Psoas muscle (tissue), 7 donors: ENCODE measurements at regions not wholly inside any gene's neighbourhood (a gene's known extent, or its start where the extent isn't known, plus 50 kb on each side); places are given as distances from the start of the nearest gene placed in this dataset.
"Not testable (repeated sequence)": the region's sequence is repeated elsewhere in the genome, so short reads cannot be mapped to it uniquely, and the experiment has no call there.

Experiments used
- ATAC-seq, 4 donors: fragments of 200-7000 bp; cut with Tn5 transposase; one replicate each; pipeline ENCODE4 v1.9.1; 2020; ENCODE audit warnings: moderate library complexity in 3 of 4, mild to moderate bottlenecking in 2 of 4
- DNase-seq, 2 donors: peaks; one replicate each; pipeline ENCODE4 v3.0.0-alpha.2; 2020
- H3K27ac ChIP-seq: fragments of 200-600 bp; one replicate; pipeline ENCODE4 v1.8.0; 2022
- H3K27me3 ChIP-seq, 3 donors: fragments of 200-600 bp in 1 of 3; one replicate each; pipeline versions ENCODE4 v1.6.1 to v1.8.0; 2013 to 2022; ENCODE audit warnings: low read length in 2 of 3, mild to moderate bottlenecking in 2 of 3, moderate library complexity in 1 of 3; ENCODE audit not compliant: insufficient read depth in 3 of 3
- H3K36me3 ChIP-seq, 2 donors: fragments of 200-600 bp in 1 of 2; one replicate each; pipeline versions ENCODE4 v1.6.1 to v1.8.0; 2013 to 2022; ENCODE audit warnings: low read depth in 1 of 2, mild to moderate bottlenecking in 1 of 2, moderate library complexity in 1 of 2; ENCODE audit not compliant: insufficient read depth in 1 of 2
- H3K4me1 ChIP-seq: fragments of 200-600 bp; one replicate; pipeline ENCODE4 v1.8.0; 2022
- H3K4me3 ChIP-seq: fragments of 200-600 bp; one replicate; pipeline ENCODE4 v1.8.0; 2022; ENCODE audit warnings: mild to moderate bottlenecking
- H3K9me3 ChIP-seq: fragments of 200-600 bp; one replicate; pipeline ENCODE4 v1.8.0; 2022
- WGBS, 3 donors: extraction: QIAGEN DNeasy Blood & Tissue Kit; methylation state at CpG; one replicate each; pipeline versions ENCODE4 v1.1.6 to v1.1.7; 2013; 5-methylcytosine and 5-hydroxymethylcytosine counted together
- intact Hi-C, 2 donors: fragments of 100-400 bp; cut with DNase I; formaldehyde crosslinking; loops; one replicate each; pipeline versions ENCODE4 v1.11.0 to v1.14.2; 2022
- TF ChIP-seq, protein P1 (sequence below): fragments of 200-600 bp; IDR thresholded peaks from one replicate; pipeline ENCODE4 v1.8.0; 2022; ENCODE audit warnings: antibody characterized with exemption
- donor health status: healthy with polysubstance abuse.
- donor health status: DM: no; HTN: no; CAD: no; lungs with moderate emphysema.
- donor health status: Bipolar disorder and iron deficiency.
- donor health status: healthy.
- donor health status: DM: yes; HTN: yes; CAD: no.
- donor health status: DM: no; HTN: no; CAD: no.
- donor health status: DM: yes; HTN: yes; CAD: no.

DNA sequence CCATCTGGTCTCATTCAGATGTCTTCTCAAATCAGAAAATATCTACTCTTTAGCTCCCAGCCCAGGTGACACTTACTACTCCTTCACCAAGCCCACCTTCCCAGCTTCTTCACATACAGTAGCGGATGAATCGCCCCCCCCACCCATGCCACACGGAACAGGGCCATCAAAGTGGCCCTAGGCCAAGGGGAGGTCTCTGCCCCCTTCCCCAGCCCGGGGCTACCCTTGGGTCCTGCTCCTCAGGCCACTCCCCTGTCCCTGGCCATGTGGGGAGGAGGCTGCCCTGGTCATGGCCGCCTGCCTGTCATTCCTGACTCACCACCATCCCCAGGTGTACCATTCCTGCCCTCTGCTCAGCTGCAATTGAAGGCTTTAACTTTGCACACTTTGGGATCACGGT, 142.8 kb downstream of the NECTIN1 start:
- no peaks in the 10 kb centered on the region for H3K9me3 ChIP-seq
- H3K36me3 ChIP-seq = no peaks in the 10 kb centered on the region
- DNase-seq (no peak), ATAC-seq (no peak)
- no peak overlapping the region for H3K27ac ChIP-seq
- H3K27me3 ChIP-seq = peaks cover 0 to 63% (median 6%) of the 10 kb centered on the region in 3 donors
- WGBS, 3 donors = 72 to 87% (median 79%) methylated on average over 5 to 6 of the region's 6 CpGs
- H3K4me3 ChIP-seq = no peak overlapping the region
- TF ChIP-seq, protein P1, sequence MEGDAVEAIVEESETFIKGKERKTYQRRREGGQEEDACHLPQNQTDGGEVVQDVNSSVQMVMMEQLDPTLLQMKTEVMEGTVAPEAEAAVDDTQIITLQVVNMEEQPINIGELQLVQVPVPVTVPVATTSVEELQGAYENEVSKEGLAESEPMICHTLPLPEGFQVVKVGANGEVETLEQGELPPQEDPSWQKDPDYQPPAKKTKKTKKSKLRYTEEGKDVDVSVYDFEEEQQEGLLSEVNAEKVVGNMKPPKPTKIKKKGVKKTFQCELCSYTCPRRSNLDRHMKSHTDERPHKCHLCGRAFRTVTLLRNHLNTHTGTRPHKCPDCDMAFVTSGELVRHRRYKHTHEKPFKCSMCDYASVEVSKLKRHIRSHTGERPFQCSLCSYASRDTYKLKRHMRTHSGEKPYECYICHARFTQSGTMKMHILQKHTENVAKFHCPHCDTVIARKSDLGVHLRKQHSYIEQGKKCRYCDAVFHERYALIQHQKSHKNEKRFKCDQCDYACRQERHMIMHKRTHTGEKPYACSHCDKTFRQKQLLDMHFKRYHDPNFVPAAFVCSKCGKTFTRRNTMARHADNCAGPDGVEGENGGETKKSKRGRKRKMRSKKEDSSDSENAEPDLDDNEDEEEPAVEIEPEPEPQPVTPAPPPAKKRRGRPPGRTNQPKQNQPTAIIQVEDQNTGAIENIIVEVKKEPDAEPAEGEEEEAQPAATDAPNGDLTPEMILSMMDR = no peak
- H3K4me1 ChIP-seq = peaks cover 6% of the 10 kb centered on the region
- intact Hi-C loops = no loop called here

DNA sequence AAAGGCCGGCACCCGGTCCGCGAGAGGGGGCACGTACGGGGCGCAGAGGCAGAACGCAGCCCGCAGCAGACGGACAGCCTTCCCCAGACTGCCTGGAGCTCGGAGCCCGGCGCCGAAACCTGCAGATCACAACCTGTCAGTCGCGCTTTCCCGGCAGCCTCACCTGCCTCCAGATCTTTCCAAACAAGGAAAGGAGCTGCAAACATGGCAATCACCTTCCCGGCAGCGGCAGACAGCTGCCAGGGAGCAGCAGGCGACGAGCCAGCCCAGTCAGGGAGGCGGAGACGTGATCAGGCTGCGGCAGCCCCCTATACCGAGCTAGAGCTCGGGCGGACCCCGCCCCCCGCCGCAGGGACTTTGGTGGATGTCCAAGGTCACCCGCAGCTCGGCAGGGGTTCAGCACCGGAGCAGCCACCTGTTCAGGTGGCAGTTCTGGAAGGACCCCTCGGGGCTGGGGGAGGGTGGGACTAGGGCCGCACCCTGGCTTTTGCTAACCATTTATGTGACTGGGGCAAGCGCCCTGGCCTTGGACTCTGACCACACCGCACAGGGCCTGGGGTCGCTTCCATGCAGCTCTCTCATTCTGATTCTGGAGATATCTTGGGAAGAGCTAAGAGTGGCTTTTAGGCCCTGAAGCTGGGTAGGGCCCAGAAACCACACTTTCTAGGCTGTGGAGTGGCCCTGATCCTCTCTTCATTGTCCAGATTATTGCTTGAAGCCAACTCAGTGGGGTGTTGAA, 143.8 kb downstream of the NECTIN1 start:
- H3K27ac ChIP-seq = no peak overlapping the region
- 11 to 13% (median 12%) methylated on average over 35 to 38 of the region's 38 CpGs for whole genome bisulfite sequencing, 3 donors
- H3K27me3 ChIP-seq = peaks cover 0 to 63% (median 6%) of the 10 kb centered on the region in 3 donors

DNA sequence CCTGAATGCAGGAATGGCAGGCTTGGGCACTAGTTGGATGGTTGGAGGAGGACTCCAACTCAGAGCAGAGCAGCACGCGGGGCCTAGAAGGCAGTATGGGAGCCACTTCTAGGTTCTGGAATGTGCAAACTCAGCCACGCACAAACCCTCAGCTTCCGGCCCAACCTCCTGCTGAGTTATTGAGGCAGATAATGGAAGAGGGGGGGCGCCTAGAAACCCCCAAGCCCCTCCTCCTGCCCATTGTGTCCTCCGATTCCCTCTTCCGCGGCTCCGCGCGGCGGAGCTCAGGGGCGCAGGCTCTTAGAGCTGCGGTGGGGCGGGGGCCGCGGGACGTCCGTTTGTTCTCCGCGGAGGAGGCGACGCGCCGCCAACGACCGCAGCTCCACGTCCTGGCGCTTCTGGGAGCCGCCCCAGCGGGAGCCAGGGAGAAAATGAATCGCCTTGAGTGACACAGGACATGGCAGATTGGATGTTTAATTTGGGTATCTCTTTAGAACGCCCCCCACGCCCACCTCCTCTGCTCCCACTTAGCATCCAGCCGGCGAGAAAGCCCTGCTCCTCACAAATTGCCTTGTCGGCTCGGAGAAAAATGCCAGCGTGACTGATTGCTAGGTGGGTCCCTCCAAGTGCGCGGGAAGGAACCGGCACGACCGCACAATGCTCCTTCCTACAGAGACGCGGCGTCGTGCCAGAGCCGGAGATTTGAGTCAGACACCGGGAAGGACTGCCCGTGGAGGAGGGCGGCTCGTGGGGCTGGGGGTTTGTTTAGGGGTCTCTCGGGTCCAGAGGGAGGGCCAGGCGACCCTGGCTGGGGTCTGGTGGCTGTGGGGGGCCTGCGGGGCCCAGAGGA, 144.6 kb downstream of the NECTIN1 start:
- peaks cover 6% of the 10 kb centered on the region for H3K4me1 ChIP-seq
- H3K27me3 ChIP-seq = peaks cover 0 to 63% (median 6%) of the 10 kb centered on the region in 3 donors
- H3K27ac ChIP-seq = no peak overlapping the region
- H3K36me3 ChIP-seq = no peaks in the 10 kb centered on the region
- peak overlapping the region; percentile 55 for H3K4me3 ChIP-seq
- peak in 2 of 4 donors; percentile 19 to 44 for ATAC-seq
- intact Hi-C loops = no loop called here
- TF ChIP-seq, protein P1 = no peak
- WGBS, 3 donors = 1 to 2% (median 1%) methylated on average over 56 of the region's 56 CpGs
- DNase-seq = peak; percentile 35 to 61
- H3K9me3 ChIP-seq = no peaks in the 10 kb centered on the region

More for the DNA sequence above, 143.8 kb downstream of the NECTIN1 start:
- intact Hi-C loops = no loop called here
- ATAC-seq (no peak), DNase-seq (peak in 1 of 2 donors; percentile 22)
- TF ChIP-seq, protein P1 = no peak
- peaks cover 6% of the 10 kb centered on the region for H3K4me1 ChIP-seq
- no peaks in the 10 kb centered on the region for H3K9me3 ChIP-seq
- no peaks in the 10 kb centered on the region for H3K36me3 ChIP-seq
- peak overlapping the region; percentile 55 for H3K4me3 ChIP-seq

DNA sequence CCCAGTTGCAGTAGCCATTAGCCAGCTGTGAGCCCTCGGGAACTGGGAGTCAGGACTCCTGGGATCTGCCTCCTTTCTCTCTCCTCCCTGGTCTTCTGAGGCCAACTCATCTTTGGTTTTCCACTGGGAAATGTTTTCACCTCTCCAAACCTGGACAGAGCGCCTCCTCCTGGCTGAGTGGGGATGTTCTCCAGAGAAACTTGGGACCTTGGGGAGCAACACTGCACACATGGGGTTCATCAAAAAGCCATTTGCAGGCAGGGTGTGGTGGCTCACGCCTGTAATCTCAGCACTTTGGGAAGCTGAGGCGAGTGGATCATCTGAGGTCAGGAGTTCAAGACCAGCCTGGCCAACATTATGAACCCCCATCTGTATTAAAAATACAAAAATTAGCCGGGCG, 145.4 kb downstream of the NECTIN1 start:
- peaks cover 0 to 59% (median 6%) of the 10 kb centered on the region in 3 donors for H3K27me3 ChIP-seq
- peaks cover 6% of the 10 kb centered on the region for H3K4me1 ChIP-seq
- TF ChIP-seq, protein P1 = no peak
- H3K4me3 ChIP-seq = no peak overlapping the region
- no peak for DNase-seq
- 75 to 83% (median 80%) methylated on average over 6 of the region's 6 CpGs for WGBS, 3 donors
- H3K27ac ChIP-seq = no peak overlapping the region
- no peaks in the 10 kb centered on the region for H3K9me3 ChIP-seq
- H3K36me3 ChIP-seq = no peaks in the 10 kb centered on the region
- intact Hi-C loops = no loop called here
- ATAC-seq = no peak

DNA sequence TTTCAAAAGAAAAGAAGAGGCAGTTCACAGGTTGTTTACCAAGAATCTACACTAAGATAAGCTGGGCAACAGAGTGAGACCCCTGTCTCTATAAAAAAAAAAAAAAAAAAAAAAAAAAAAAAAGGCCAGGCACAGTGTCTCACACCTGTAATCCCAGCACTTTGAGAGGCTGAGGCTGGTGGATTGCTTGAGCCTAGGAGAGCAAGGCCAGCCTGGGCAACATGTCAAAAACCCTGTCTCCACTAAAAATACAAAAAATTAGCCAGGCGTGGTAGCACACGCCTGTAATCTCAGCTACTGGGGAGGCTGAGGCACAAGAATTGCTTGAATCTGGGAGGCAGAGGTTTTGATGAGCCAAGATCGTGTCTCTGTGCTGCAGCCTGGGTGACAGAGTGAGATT, 147.6 kb downstream of the NECTIN1 start:
- H3K4me3 ChIP-seq, H3K4me1 ChIP-seq, ATAC-seq, H3K9me3 ChIP-seq, DNase-seq, H3K36me3 ChIP-seq, intact Hi-C loops, H3K27ac ChIP-seq: not testable (repeated sequence)
- WGBS, 3 donors = 83 to 91% (median 91%) methylated on average over 3 of the region's 3 CpGs
- peaks cover 0 to 50% (median 6%) of the 10 kb centered on the region in 3 donors for H3K27me3 ChIP-seq
